Lower leg skin (tissue), 3 donors: ENCODE measurements at regions not wholly inside any gene's neighbourhood (a gene's known extent, or its start where the extent isn't known, plus 50 kb on each side); places are given as distances from the start of the nearest gene placed in this dataset.

ENCODE experiments used
- CTCF ChIP-seq, 3 donors: fragments of 450-650 bp; IDR thresholded peaks; one replicate each; pipeline ENCODE4 v1.5.1; 2016; ENCODE audit warnings: antibody characterized with exemption in 3 of 3, mild to moderate bottlenecking in 3 of 3, moderate library complexity in 2 of 3
- POLR2A ChIP-seq, 2 donors: fragments of 450-650 bp; IDR thresholded peaks; one replicate each; pipeline ENCODE4 v1.6.1; 2016 to 2017; ENCODE audit warnings: antibody characterized with exemption in 2 of 2, mild to moderate bottlenecking in 1 of 2, moderate library complexity in 1 of 2

DNA sequence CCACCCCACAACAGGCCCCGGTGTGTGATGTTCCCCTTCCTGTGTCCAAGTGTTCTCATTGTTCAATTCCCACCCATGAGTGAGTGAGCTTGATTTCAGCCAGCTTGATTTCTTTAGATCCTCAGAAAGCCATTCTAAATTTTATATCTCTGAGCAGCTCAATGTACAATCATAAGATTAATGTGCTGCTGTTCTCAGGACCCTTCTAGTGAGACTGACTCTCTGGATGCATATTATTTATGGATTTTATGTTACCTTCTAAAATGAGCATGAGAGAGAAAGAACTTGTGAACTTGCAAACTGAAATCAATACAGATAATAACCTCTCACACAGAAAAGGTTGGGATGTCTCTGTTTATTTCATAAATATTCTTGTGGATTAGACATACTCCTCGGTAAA lies 1133.5 kb upstream of the TMPRSS15 start:
- no peak for TF ChIP-seq CTCF (IDR thresholded peaks at IDR 0.05)
- TF ChIP-seq POLR2A (IDR thresholded peaks at IDR 0.05), result no peak
